ENCODE measurements at regions not wholly inside any gene's neighbourhood (a gene's known extent, or its start where the extent isn't known, plus 50 kb on each side); places are given as distances from the start of the nearest gene placed in this dataset.
"Not testable (repeated sequence)": the region's sequence is repeated elsewhere in the genome, so short reads cannot be mapped to it uniquely, and the experiment has no call there.

DNA sequence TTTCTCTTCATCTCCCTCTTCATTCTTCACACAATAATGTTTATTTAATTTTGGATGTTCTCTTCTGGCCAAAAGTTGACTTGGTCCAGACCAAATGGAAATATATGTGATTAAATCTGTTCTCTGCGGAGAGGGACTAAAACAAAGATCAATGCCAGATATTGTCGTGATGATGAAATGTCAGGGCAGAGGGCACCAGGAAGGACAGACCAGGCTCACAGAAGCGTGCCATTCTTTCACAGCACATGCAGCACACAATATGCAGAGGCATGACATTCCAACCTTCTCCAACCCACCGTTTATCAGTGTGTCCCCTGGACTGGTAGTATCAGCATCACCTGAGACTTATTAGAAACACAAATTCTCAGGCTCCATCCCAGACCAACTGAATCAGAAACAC is 125.2 kb upstream of the PLGLB2 start:
- H3K4me3 ChIP-seq; DNase-seq (ENCODE audit: low spot score); H3K27ac ChIP-seq: not testable (repeated sequence)

DNA sequence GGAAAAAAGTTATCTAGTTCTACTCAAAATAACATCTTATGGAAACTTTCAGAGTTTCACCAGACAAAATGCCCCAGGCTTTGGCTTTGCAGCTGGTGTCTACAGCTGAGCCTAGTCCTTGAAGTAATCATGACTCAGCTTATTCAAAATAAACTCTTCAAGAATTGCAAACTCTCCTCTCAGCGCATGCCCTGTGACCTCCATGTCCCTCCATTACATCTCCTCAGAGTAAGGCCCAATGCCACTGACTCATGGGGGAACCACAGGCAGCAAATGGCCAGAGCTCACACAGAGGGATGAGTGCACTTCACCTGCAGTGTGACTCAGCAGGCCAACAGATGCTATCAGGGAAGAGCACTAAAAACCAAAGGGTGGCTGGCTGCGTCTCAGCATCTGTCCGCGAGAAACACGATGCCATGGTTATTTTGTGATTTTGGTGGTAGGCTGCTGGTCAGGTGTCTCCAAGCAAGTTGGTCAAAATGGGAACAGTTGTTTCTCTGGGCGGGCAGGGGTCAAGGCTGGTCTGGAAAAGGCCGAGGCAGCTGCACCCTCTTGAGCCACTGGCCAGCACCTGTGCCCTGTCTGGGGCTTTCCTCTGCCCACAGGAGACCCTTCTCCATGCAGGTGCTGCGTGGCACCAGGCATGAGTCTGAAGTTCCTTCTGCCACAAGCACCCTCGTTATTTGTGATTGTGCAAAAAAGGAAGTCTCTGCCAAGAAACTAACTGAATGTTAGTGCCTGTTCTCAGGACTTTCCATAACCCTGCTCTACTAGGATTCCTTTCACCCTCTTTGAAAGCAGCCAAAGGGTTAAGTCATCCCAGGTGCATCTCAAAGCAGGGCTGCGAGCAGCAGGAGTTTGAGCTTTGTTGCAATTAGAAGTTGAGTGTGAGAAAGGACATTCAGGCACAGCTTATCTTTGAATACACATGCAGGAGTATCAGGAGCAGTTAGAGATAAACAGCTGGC is 118.1 kb upstream of the PLGLB2 start:
- not testable (repeated sequence) for H3K27ac ChIP-seq; DNase-seq (ENCODE audit: low spot score); H3K4me3 ChIP-seq

- not testable (repeated sequence) for H3K27ac ChIP-seq; H3K4me3 ChIP-seq; DNase-seq (ENCODE audit: low spot score)
These were observed 117.0 kb upstream of the PLGLB2 start for GRCh38 chr2:87630892-87631291.

GRCh38 chr2:87631402-87631801 is 116.5 kb upstream of the PLGLB2 start:
- H3K27ac ChIP-seq; H3K4me3 ChIP-seq; DNase-seq (ENCODE audit: low spot score): not testable (repeated sequence)

DNA sequence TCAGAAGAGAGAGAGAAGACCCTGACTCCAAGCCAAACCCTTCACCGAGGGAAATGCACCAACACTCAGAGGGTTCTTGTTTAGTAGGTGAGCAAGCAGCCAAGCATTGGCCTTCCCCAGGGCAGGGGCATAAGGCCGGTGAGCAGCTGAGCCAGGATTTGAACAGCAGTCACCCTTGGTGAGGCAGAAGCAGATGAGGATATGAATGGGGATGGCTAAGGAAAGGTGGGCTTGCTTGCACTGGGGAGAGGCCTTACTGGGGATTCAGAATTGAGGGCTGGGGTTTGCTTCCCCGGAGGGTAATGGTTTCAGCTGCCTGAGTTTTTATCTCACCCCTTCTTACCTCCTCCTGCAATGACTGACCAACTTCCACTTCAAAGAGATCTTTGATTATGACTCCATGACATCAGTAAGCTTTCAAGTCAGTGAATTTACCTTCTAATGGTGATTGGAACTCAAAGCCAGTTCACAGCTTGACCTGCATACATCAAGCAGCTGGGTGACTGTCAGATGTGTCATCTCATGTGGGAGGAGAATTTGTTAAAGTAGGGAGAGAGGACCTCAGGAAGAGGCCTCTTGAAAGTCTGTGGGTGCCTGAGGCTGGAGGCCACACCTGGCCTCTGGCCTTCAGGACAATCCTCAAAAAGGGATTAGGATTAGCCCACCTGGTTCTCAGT is 114.5 kb upstream of the PLGLB2 start:
- not testable (repeated sequence) for H3K27ac ChIP-seq

DNA sequence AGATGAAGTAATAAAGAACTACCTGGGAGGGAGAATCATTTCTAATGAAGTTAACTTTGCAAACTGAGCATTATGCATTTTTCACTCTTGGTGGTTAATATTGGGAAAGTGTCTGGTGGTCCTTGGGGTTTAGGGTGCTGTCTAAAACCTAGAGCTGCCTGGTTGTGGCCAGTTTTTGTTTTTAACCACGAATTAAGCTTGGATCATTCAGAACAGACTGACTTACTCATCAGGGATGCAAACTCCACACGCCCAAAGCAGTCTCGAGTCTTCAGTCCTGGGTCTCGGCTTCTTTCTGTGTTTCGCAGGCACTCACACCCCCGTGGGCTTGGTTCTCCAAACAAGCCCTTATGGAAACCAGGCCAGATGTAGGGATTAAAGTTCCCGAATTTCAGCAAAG is 113.8 kb upstream of the PLGLB2 start:
- H3K4me3 ChIP-seq; DNase-seq (ENCODE audit: low spot score); H3K27ac ChIP-seq: not testable (repeated sequence)

More for the DNA sequence above, 114.5 kb upstream of the PLGLB2 start:
- DNase-seq (ENCODE audit: low spot score); H3K4me3 ChIP-seq: not testable (repeated sequence)

GRCh38 chr2:87634971-87635650 is 112.8 kb upstream of the PLGLB2 start:
- H3K4me3 ChIP-seq; H3K27ac ChIP-seq; DNase-seq (ENCODE audit: low spot score): not testable (repeated sequence)

GRCh38 chr2:87636246-87636645 is 111.6 kb upstream of the PLGLB2 start:
- not testable (repeated sequence) for H3K4me3 ChIP-seq; H3K27ac ChIP-seq; DNase-seq (ENCODE audit: low spot score)

- DNase-seq (ENCODE audit: low spot score) = not testable (repeated sequence)
These were observed 111.2 kb upstream of the PLGLB2 start for GRCh38 chr2:87636735-87637134.

GRCh38 chr2:87637249-87637990 is 110.5 kb upstream of the PLGLB2 start:
- not testable (repeated sequence) for DNase-seq (ENCODE audit: low spot score); H3K27ac ChIP-seq; H3K4me3 ChIP-seq

More at GRCh38 chr2:87636735-87637134, 111.2 kb upstream of the PLGLB2 start:
- not testable (repeated sequence) for H3K27ac ChIP-seq, H3K4me3 ChIP-seq

DNA sequence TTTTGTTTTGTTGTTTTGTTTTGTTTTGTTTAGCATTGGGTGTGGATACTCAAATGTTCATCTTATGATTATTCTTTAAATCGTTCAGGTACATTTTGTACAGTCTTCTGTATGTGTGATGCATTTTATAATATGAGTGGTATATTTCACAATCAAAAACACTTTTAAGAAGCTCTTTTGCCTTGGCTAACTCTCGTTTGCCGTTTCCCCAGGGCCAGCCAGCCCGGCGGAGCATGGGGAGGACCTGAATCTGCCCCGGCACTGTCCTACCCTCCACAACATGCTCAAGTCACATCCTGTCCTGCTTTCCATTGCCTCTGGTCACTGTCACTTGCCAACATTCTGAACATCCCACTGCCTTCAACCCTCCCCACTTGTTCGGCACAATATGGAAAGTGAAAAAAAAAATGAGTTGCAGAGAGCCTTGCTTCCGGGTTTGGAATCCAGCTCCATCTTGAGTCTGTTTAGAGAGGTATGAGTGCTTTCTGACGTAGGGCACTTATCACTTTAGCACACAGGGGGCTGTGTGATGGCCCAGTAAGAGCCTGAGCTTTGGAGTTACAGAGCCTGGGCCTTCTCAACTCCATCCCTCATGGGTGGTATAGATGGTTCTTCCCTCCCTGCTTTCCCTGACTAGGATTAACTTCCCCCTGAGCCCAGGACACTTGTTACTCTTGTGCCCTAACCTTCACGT is 109.6 kb upstream of the PLGLB2 start:
- not testable (repeated sequence) for H3K4me3 ChIP-seq; H3K27ac ChIP-seq; DNase-seq (ENCODE audit: low spot score)

GRCh38 chr2:87638872-87639271 is 109.0 kb upstream of the PLGLB2 start:
- not testable (repeated sequence) for H3K4me3 ChIP-seq; DNase-seq (ENCODE audit: low spot score); H3K27ac ChIP-seq

- DNase-seq (ENCODE audit: low spot score); H3K27ac ChIP-seq: not testable (repeated sequence)
These were observed 108.0 kb upstream of the PLGLB2 start for GRCh38 chr2:87639801-87640440.

GRCh38 chr2:87640961-87641563 is 106.8 kb upstream of the PLGLB2 start:
- not testable (repeated sequence) for H3K4me3 ChIP-seq; DNase-seq (ENCODE audit: low spot score); H3K27ac ChIP-seq

More at GRCh38 chr2:87639801-87640440, 108.0 kb upstream of the PLGLB2 start:
- not testable (repeated sequence) for H3K4me3 ChIP-seq

GRCh38 chr2:87643165-87643564 is 104.7 kb upstream of the PLGLB2 start:
- not testable (repeated sequence) for H3K4me3 ChIP-seq; H3K27ac ChIP-seq; DNase-seq (ENCODE audit: low spot score)

GRCh38 chr2:87647737-87648498 is 100.0 kb upstream of the PLGLB2 start:
- H3K4me3 ChIP-seq; H3K27ac ChIP-seq; DNase-seq (ENCODE audit: low spot score): not testable (repeated sequence)
